Fibroblast of skin of right quadriceps (primary cell): ENCODE measurements at regions not wholly inside any gene's neighbourhood (a gene's known extent, or its start where the extent isn't known, plus 50 kb on each side); places are given as distances from the start of the nearest gene placed in this dataset.

ENCODE experiments used
- DNase-seq: peaks from one replicate; pipeline ENCODE4 v3.0.0-alpha.2; 2013

GRCh38 chr13:21823416-21823815 lies 152.5 kb downstream of the FGF9 start:
- DNase-seq, result no peak

- DNase-seq, result no peak
Measured at GRCh38 chr13:21823949-21824348, 153.1 kb downstream of the FGF9 start.

GRCh38 chr13:21825186-21825585 lies 154.3 kb downstream of the FGF9 start:
- no peak for DNase-seq

- no peak for DNase-seq
Measured at GRCh38 chr13:21825801-21826200, 154.9 kb downstream of the FGF9 start.

- DNase-seq, result no peak
Measured at GRCh38 chr13:21826214-21827015, 155.5 kb downstream of the FGF9 start.

- no peak for DNase-seq
Measured at GRCh38 chr13:21831654-21832324, 160.9 kb downstream of the FGF9 start.

GRCh38 chr13:21833921-21834320 lies 163.0 kb downstream of the FGF9 start:
- no peak for DNase-seq

GRCh38 chr13:21834521-21834920 lies 163.6 kb downstream of the FGF9 start:
- DNase-seq, result no peak

GRCh38 chr13:21837288-21837687 lies 166.4 kb downstream of the FGF9 start:
- no peak for DNase-seq

GRCh38 chr13:21837841-21838551 lies 167.1 kb downstream of the FGF9 start:
- no peak for DNase-seq

- DNase-seq, result no peak
Measured at GRCh38 chr13:21846605-21847004, 175.7 kb downstream of the FGF9 start.

GRCh38 chr13:21849323-21849722 lies 178.4 kb downstream of the FGF9 start:
- no peak for DNase-seq

- DNase-seq, result no peak
Measured at GRCh38 chr13:21850013-21851006, 179.4 kb downstream of the FGF9 start.

GRCh38 chr13:21852043-21852442 lies 181.2 kb downstream of the FGF9 start:
- DNase-seq, result no peak

- no peak for DNase-seq
Measured at GRCh38 chr13:21853779-21854178, 182.9 kb downstream of the FGF9 start.

- no peak for DNase-seq
Measured at GRCh38 chr13:21868823-21869222, 197.9 kb downstream of the FGF9 start.

GRCh38 chr13:21871382-21871781 lies 200.5 kb downstream of the FGF9 start:
- no peak for DNase-seq

GRCh38 chr13:21871919-21872318 lies 201.0 kb downstream of the FGF9 start:
- DNase-seq, result no peak

- no peak for DNase-seq
Measured at GRCh38 chr13:21872795-21873194, 201.9 kb downstream of the FGF9 start.

GRCh38 chr13:21875116-21875515 lies 204.2 kb downstream of the FGF9 start:
- no peak for DNase-seq

- DNase-seq, result no peak
Measured at GRCh38 chr13:21879263-21879914, 208.5 kb downstream of the FGF9 start.

- DNase-seq, result no peak
Measured at GRCh38 chr13:21882766-21883165, 211.9 kb downstream of the FGF9 start.
